Activated B cell treated with CpG ODN at 0.5 μM for 24 hours (primary cell): ENCODE measurements at regions not wholly inside any gene's neighbourhood (a gene's known extent, or its start where the extent isn't known, plus 50 kb on each side); places are given as distances from the start of the nearest gene placed in this dataset.

Experiments
- ATAC-seq: fragments of 200-7000 bp; cut with Tn5 transposase; one replicate; pipeline ENCODE4 v1.10.0; 2021; ENCODE audit warnings: low read depth, mild to moderate bottlenecking, moderate library complexity
- CTCF ChIA-PET: fragments of 350-600 bp; sonication (Branson Sonifier 250); formaldehyde crosslinking; loops from one replicate; lab custom pipeline; 2021; ENCODE audit warnings: antibody characterized with exemption; lab: Charles Lee
- POLR2A ChIA-PET: fragments of 350-600 bp; sonication (Branson Sonifier 250); formaldehyde crosslinking; loops from one replicate; lab custom pipeline; 2021; ENCODE audit warnings: antibody characterized with exemption; lab: Charles Lee
- DNase-seq: peaks from one replicate; pipeline ENCODE4 v3.0.0; 2022
- H3K27ac Mint-ChIP-seq: one replicate; pipeline ENCODE4 v1.8.0; 2020; ENCODE audit warnings: mixed read lengths
- H3K27me3 Mint-ChIP-seq: one replicate; pipeline ENCODE4 v1.8.0; 2021; ENCODE audit warnings: mixed read lengths
- H3K36me3 Mint-ChIP-seq: one replicate; pipeline ENCODE4 v1.8.0; 2021; ENCODE audit warnings: low read depth, mixed read lengths
- H3K4me1 Mint-ChIP-seq: one replicate; pipeline ENCODE4 v1.8.0; 2021; ENCODE audit warnings: mixed read lengths
- H3K4me3 Mint-ChIP-seq: one replicate; pipeline ENCODE4 v1.8.0; 2020; ENCODE audit warnings: mild to moderate bottlenecking, mixed read lengths
- H3K9me3 Mint-ChIP-seq: one replicate; pipeline ENCODE4 v1.8.0; 2020; ENCODE audit warnings: mixed read lengths
- CTCF ChIP-seq: fragments of 200-600 bp; IDR thresholded peaks from one replicate; pipeline ENCODE4 v1.8.0; 2022; ENCODE audit warnings: antibody characterized with exemption, mild to moderate bottlenecking
- intact Hi-C: fragments of 100-400 bp; cut with micrococcal nuclease; formaldehyde crosslinking; loops from one replicate; pipeline ENCODE4 v1.15.1; 2024

GRCh38 chr3:43817825-43818224 is 127.1 kb downstream of the ABHD5 start:
- Mint-ChIP-seq H3K4me3 (no peak overlapping the region), H3K27ac (peak overlapping the region; percentile 21), H3K27me3 (peaks cover 4% of the 10 kb centered on the region), H3K9me3 (no peaks in the 10 kb centered on the region), H3K36me3 (no peaks in the 10 kb centered on the region), H3K4me1 (peaks cover 14% of the 10 kb centered on the region)
- ChIA-PET POLR2A (no interaction called here), CTCF (no interaction called here)
- TF ChIP-seq CTCF, result no peak
- no peak for DNase-seq
- intact Hi-C loops, result no loop called here
- ATAC-seq, result peak; percentile 91

DNA sequence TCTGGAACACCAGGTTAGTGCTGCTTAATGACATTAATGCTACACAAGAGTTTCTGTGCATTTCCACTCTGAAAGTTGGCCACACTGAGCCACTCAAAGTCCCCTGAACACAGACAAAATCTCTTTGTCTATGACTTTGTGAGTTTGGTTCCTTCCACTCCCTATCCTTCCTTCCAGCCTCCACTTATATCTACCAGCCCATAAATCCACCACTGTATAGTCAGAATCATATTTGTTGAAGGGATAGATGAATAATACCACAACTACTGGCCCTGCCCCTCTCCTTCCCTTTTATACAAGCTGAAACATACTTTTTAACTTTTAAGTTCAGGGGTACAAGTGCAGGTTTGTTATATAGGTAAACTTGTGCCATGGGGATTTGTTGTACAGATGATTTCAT is 127.5 kb downstream of the ABHD5 start:
- no peaks in the 10 kb centered on the region for H3K9me3 Mint-ChIP-seq
- no peak overlapping the region for H3K27ac Mint-ChIP-seq
- no peak for TF ChIP-seq CTCF
- ATAC-seq (no peak), DNase-seq (no peak)
- H3K4me3 Mint-ChIP-seq, result no peak overlapping the region
- peaks cover under 1% of the 10 kb centered on the region for H3K27me3 Mint-ChIP-seq
- no peaks in the 10 kb centered on the region for H3K36me3 Mint-ChIP-seq
- CTCF ChIA-PET, result no interaction called here
- intact Hi-C loops, result no loop called here
- POLR2A ChIA-PET, result no interaction called here
- peaks cover 14% of the 10 kb centered on the region for H3K4me1 Mint-ChIP-seq

DNA sequence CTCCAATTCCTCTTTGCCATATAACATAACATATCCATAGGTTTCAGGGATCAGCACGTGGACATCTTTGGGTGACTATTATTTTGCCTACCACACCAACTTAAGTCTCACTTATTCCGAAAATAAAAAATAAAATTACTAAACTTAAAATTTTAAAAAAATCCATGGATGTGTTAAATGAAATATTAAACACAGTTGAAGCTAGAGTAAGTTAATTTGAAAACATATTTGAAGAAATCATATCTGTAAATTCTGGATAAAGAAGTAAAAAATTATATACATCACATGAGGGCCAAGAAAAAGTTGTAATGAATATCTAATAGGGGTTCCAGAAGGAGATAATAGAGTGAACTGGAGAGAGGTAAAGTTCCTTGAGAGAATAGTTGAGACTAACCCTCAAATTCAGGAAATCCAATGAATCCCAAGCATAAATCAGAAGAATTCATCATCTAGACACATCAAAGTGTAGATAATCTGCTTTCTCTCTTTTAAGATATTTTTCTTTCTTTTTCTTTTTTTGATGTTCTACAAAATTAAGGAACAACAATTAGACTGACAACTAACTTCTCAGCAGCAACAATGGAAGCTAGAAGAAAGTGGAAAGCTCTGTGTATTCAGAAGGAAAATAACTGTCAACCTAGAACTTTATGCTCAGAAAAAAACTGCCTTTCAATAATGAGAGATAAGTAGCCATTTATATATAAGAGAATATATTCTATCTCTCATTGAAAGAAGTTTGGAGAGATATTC is 147.4 kb downstream of the ABHD5 start:
- ATAC-seq, result no peak
- peaks cover 2% of the 10 kb centered on the region for H3K4me1 Mint-ChIP-seq
- ChIA-PET CTCF (interaction anchor here (1.5 kb wide), 1 partner anchor 360 kb away, joined by 4 read pairs; no protein-coding TSS in a partner anchor), POLR2A (no interaction called here)
- H3K36me3 Mint-ChIP-seq, result no peaks in the 10 kb centered on the region
- no peak overlapping the region for H3K4me3 Mint-ChIP-seq
- intact Hi-C loops, result no loop called here
- H3K27ac Mint-ChIP-seq, result no peak overlapping the region
- DNase-seq, result no peak
- no peak for TF ChIP-seq CTCF
- H3K27me3 Mint-ChIP-seq, result peaks cover 3% of the 10 kb centered on the region
- peaks cover 8% of the 10 kb centered on the region for H3K9me3 Mint-ChIP-seq

- DNase-seq (no peak), ATAC-seq (no peak)
- no peak overlapping the region for H3K27ac Mint-ChIP-seq
- ChIA-PET POLR2A (no interaction called here), CTCF (interaction anchor here (1.5 kb wide), 1 partner anchor 360 kb away, joined by 4 read pairs; no protein-coding TSS in a partner anchor)
- peaks cover 8% of the 10 kb centered on the region for H3K27me3 Mint-ChIP-seq
- TF ChIP-seq CTCF, result no peak
- no peak overlapping the region for H3K4me3 Mint-ChIP-seq
- intact Hi-C loops, result no loop called here
- peaks cover 2% of the 10 kb centered on the region for H3K4me1 Mint-ChIP-seq
- no peaks in the 10 kb centered on the region for H3K36me3 Mint-ChIP-seq
- peaks cover 8% of the 10 kb centered on the region for H3K9me3 Mint-ChIP-seq
These were observed 148.1 kb downstream of the ABHD5 start for GRCh38 chr3:43838877-43839276.

GRCh38 chr3:43843386-43843785 is 152.6 kb downstream of the ABHD5 start:
- Mint-ChIP-seq H3K9me3 (peaks cover 25% of the 10 kb centered on the region), H3K4me1 (no peaks in the 10 kb centered on the region), H3K27ac (no peak overlapping the region), H3K27me3 (peaks cover 14% of the 10 kb centered on the region), H3K4me3 (no peak overlapping the region), H3K36me3 (no peaks in the 10 kb centered on the region)
- ATAC-seq (no peak), DNase-seq (no peak)
- intact Hi-C loops, result no loop called here
- POLR2A ChIA-PET, result no interaction called here
- TF ChIP-seq CTCF, result no peak
- CTCF ChIA-PET, result interaction anchor here (0.6 to 1.0 kb wide), 2 partner anchors 12 to 13 kb away, joined by 3 to 5 read pairs; no protein-coding TSS in a partner anchor
